Gastrocnemius medialis (tissue), 4 donors: ENCODE measurements at regions not wholly inside any gene's neighbourhood (a gene's known extent, or its start where the extent isn't known, plus 50 kb on each side); places are given as distances from the start of the nearest gene placed in this dataset.

Source experiments
- POLR2A ChIP-seq, 2 donors: fragments of 450-650 bp; IDR thresholded peaks; one replicate each; pipeline ENCODE4 v1.6.1; 2017; ENCODE audit warnings: antibody characterized with exemption in 2 of 2, mild to moderate bottlenecking in 2 of 2, moderate library complexity in 2 of 2
- TF ChIP-seq, protein P1 (sequence below), 5 experiments: fragments of 450-650 bp in 3 of 5; fragments of 200-600 bp in 2 of 5; sonication (generic) in 2 of 5; IDR thresholded peaks in 4 of 5; conservative IDR thresholded peaks in 1 of 5; 1 replicate in 4 of 5; 2 replicates in 1 of 5; pipeline ENCODE4 v1.5.1; 2016 to 2019; ENCODE audit warnings: antibody characterized with exemption in 5 of 5, mild to moderate bottlenecking in 3 of 5, moderate library complexity in 3 of 5

GRCh38 chr1:65527707-65528503, 107.4 kb downstream of the LEPR start:
- TF ChIP-seq, protein P1, sequence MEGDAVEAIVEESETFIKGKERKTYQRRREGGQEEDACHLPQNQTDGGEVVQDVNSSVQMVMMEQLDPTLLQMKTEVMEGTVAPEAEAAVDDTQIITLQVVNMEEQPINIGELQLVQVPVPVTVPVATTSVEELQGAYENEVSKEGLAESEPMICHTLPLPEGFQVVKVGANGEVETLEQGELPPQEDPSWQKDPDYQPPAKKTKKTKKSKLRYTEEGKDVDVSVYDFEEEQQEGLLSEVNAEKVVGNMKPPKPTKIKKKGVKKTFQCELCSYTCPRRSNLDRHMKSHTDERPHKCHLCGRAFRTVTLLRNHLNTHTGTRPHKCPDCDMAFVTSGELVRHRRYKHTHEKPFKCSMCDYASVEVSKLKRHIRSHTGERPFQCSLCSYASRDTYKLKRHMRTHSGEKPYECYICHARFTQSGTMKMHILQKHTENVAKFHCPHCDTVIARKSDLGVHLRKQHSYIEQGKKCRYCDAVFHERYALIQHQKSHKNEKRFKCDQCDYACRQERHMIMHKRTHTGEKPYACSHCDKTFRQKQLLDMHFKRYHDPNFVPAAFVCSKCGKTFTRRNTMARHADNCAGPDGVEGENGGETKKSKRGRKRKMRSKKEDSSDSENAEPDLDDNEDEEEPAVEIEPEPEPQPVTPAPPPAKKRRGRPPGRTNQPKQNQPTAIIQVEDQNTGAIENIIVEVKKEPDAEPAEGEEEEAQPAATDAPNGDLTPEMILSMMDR (IDR thresholded peaks at IDR 0.05 in 4 of 5, conservative IDR thresholded peaks at IDR 0.05 in 1 of 5): peak in 1 of 5 experiments; percentile 22
- no peak for TF ChIP-seq POLR2A (IDR thresholded peaks at IDR 0.05)
